ENCODE measurements at regions not wholly inside any gene's neighbourhood (a gene's known extent, or its start where the extent isn't known, plus 50 kb on each side); places are given as distances from the start of the nearest gene placed in this dataset.
A peak's percentile ranks its signal among the peaks of the same experiment; 100 is the strongest.
"Not testable (repeated sequence)": the region's sequence is repeated elsewhere in the genome, so short reads cannot be mapped to it uniquely, and the experiment has no call there.

GRCh38 chr2:234272069-234272850 lies 221.8 kb downstream of the SPP2 start:
- peak; percentile 12 for DNase-seq

DNA sequence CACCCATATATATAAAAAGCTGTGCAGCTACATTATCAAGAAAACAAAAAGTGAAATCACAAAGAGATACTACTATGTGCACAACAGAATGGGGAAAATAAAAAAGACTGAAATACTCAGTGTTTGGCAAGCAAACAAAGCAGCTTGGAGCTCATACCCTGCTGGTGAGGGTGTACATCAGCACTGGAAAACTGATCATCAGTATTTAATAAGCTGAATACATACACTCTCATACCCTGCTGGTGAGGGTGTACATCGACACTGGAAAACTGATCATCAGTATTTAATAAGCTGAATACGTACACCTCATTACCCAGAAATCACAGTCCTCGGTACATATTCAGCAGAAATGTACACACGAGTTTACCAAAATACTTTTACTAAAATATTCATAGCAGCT lies 220.8 kb downstream of the SPP2 start:
- DNase-seq = no peak

DNA sequence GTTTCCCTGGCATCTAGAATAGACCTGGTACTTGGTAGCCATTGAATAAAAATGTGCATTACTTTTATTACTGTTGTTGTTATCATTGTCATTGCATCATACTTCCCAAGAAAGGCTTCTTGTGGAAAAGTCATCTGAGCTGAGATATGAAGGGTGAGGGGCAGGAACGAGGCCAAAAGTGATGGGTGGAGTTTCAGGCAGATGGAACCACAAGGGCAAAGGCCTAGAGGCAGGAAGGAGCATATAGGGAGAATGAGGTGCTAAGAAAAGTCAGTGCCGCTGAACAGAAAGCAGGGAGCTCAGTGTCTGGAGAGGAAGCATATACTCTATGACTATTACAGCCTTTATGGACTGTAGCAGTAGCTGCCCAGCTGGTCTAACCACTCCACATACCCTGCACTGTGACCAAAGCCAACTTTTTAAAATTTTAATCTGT lies 219.3 kb downstream of the SPP2 start:
- DNase-seq = no peak

GRCh38 chr2:234267534-234267933 lies 217.0 kb downstream of the SPP2 start:
- no peak for DNase-seq

DNA sequence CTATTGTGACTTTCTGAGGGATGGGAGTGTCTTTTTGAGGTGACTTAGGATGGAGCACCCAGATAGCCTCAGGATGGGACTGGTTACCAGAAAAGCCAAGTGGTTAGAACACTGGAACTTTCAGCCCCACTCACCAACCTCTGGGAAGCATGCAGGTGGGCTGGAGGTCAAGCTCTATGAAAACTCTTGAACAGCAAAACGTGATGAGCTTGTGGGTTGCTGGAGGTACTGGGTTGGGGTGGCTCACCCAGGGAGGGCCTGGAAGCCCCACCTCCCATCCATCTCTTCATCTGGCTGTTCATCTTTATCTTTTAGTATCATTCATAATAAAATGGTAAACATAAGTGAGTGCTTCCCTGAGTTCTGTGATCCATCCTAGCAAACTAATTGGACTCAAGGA lies 216.4 kb downstream of the SPP2 start:
- DNase-seq = no peak

DNA sequence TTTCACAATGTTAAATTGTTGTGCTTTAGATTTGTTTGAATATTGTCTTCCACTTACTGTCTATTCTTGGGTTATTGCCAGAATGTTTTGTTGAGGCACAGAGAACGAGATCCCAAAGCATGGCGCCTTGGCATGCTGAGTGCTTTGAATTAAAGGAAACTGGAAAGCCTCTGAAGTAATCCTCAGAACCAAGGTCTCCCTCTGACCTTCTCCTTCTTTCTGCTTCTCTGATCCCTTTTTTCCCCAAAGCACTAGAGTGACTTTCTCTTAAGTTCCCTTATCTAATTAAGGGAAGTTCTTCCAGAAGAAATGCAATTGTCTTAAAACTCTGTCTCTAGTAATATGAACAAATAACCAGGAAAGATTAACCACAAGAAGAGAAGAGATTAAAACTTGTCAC lies 214.7 kb downstream of the SPP2 start:
- no peak for DNase-seq

- DNase-seq = no peak
These were observed 211.2 kb downstream of the SPP2 start for GRCh38 chr2:234261736-234262135.

- DNase-seq = no peak
These were observed 208.9 kb downstream of the SPP2 start for GRCh38 chr2:234259440-234259839.

- DNase-seq = no peak
These were observed 208.2 kb downstream of the SPP2 start for GRCh38 chr2:234258562-234259141.

DNA sequence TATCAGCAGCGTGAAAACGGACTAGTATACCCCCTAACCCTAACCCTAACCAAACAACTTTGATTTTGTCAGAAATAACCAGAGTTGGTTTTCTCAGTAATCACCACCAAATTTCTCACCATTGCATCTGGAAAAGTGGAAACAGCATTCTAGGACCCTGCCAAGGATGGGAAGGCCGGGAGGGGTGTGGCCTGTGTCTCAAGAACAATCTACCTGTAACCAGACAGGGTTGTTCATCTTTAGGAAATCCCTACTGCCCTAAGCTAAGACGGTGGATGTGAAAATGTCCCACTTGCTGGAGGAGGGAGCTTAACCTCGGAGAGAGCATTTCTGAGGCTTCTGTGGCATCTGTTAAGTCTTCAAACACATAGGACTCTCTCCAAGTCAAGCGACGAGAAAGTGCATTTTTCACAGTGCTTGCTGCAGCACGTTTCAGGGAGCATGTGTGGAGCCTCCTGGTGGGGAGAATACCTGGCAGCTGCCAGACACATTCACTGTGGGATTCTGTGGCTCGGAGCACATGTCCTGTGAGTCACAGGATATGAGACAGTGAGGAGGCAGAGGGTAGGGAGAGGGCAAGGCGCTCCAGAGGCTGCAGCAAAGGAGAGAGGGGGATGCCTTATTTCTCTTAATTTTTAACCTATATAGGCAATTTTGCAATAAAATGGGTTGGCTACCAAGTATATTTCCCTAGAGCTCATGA lies 207.5 kb downstream of the SPP2 start:
- DNase-seq = no peak

DNA sequence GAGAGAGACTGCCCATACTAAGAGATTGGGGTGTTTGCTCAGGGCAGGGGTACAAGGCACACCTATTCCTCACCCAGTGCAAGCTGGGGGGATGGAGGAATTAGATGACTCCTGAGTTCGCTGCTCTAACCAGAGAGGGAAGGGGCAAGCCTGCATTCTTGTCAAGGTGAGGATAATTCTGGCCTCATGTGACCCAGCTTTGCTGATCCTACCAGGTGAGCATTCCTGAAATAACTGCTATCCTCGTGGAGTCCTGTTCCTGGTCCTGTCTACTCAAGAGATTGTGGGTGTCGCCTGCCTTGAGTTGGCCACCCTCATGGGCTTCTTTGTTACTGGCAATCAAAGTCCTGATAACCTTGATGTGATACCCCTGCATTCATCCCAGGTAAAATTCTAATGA lies 206.0 kb downstream of the SPP2 start:
- DNase-seq = no peak

DNA sequence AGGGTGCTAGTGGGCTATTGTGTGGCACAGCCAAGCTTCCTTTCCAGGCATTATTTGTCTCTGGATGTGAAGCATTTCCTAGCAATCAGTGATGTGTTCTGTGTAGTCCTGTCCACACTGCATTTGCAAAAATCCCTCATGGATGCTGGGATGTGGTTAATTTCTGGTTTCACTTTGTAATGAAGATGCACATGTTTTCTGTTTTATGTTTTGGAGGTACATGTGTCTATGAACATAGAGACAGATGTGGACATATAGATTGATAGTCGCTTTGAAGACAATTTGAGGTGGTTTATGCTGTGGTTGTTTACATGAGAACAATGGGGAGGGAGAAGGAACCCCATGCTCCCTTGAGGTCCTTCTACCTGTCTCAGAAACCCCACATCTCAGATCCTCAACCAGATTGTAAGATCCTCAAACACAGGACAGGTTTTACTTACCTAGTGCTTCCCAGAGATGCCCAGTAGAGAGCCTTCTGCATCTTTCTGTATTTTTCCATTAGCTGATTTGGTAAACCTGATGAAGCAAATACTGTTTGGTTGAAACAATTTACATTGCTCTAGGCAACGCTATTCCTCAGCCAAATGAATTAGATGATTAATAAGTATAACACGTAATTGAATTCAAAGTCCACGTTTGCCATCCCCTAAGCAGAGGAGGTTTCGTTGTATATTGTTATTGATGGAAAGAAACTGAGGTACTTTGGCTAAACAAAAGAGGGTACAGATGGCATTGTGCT lies 204.4 kb downstream of the SPP2 start:
- DNase-seq = no peak

GRCh38 chr2:234252772-234253171 lies 202.3 kb downstream of the SPP2 start:
- DNase-seq = no peak

- no peak for DNase-seq
These were observed 201.1 kb downstream of the SPP2 start for GRCh38 chr2:234251326-234252271.

DNA sequence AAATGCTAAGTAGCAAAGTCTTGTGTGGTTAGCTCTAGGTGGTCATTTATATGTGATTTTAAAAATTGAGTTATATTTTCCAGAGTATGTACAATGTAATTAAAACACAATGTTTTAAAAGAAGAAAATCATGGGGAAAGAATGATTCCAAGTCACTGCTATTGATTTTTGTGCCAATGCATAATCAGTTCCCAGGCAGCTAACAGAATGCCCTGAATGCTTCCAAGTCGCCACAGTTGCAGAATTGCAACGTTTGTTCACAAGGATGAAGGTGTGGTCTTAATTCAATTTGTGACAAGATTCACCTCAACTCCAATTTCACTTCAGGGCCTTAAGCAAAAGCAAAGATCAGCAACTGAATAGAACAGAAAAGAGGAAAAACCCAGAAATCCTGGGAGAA lies 200.4 kb downstream of the SPP2 start:
- no peak for DNase-seq

GRCh38 chr2:234249873-234250272 lies 199.4 kb downstream of the SPP2 start:
- DNase-seq = no peak

DNA sequence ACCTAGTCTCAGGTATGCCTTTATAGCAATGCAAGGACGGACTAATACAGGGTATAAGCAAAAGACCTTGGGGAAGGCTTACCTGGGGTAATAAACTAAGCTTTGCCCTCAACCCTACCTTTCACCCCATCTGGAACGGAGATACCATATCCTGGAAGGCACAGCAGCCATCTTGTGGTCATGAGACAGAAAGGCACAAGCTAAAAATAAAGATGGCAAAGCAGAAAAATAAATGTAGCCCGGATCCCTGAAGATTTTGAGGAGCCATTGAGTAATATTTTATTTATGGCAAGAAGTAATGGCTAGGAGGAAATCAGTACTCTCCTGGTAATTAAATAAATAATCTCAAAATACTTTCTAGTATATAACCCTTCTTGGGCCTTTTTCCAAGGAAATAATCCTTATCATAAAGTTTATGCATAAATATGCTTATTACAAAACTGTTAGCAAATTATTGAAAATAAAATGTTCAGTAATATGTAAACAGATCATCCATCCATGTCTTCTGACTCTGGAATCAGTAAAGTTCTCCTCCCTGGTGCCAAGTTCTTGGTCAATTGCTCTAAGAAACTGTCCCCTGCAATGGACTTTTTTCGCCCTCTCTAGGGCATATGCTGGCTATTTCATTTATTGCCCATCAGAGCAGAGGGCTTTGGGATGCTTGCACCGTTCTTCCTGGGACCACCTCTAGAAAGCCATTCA lies 198.7 kb downstream of the SPP2 start:
- DNase-seq = no peak

- DNase-seq = not testable (repeated sequence)
These were observed 197.8 kb downstream of the SPP2 start for GRCh38 chr2:234248213-234248710.

DNA sequence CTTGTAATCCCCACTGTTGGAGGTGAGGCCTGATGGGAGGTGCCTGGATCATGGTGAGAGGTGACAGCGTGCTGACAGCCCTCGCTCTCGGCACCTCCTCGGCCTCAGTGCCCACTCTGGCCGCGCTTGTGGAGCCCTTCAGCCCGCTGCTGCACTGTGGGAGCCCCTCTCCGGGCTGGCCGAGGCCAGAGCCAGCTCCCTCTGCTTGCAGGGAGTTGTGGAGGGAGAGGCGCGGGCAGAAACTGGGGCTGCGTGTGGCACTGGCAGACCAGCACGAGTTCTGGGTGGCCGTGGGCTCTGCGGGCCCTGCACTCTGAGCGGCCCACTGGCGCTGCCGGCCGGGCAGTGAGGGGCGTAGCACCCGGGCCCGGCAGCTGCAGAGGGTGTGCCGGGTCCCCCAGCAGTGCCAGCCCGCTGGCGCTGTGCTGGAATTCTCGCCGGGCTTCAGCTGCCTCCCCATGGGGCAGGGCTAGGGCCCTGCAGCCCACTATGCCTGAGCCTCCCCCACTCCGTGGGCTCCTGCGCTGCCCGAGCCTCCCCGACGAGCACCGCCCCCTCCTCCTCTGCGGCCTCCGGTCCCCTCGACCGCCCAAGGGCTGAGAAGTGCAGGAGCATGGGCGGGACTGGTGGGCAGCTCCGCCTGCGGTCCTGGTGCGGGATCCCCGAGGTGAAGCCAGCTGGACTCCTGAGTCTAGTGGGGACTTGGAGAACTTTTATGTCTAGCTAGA lies 197.1 kb downstream of the SPP2 start:
- DNase-seq = no peak

DNA sequence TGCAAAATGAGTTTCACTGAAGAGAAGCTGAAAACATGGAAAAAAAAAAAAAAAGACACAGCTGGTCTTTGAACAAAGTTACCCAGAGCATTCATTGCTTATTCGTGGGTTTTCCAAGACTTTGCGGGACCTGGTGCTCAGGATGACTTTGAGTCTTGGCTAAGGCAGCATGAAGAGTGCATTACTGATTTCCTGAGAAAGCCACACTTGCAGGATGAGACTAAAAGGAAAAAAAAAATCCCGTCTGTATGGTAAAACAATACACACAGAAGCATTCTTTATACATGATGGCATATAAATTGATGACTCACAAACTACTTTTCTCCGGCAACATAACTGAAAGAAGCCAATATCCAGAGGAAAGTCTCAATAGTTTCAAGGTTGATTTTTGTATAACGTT lies 195.4 kb downstream of the SPP2 start:
- no peak for DNase-seq

Measured in CD4-positive, alpha-beta T cell treated with Interleukin-21 for 1 hour (primary cell).